Progenitor cell of endocrine pancreas (in vitro differentiated cells): ENCODE measurements at regions not wholly inside any gene's neighbourhood (a gene's known extent, or its start where the extent isn't known, plus 50 kb on each side); places are given as distances from the start of the nearest gene placed in this dataset.

ENCODE experiments used
- DNase-seq: peaks from one replicate; pipeline ENCODE4 v3.0.0; 2021; ENCODE audit warnings: low spot score; ENCODE audit not compliant: unreplicated experiment
- H3K27ac Mint-ChIP-seq: 2 replicates; pipeline ENCODE4 v1.8.0; 2021; ENCODE audit warnings: mild to moderate bottlenecking, moderate library complexity, mixed read lengths
- H3K27me3 Mint-ChIP-seq: 2 replicates; pipeline ENCODE4 v1.8.0; 2021; ENCODE audit warnings: mixed read lengths
- H3K36me3 Mint-ChIP-seq: 2 replicates; pipeline ENCODE4 v1.8.0; 2022; ENCODE audit warnings: mixed read lengths; ENCODE audit not compliant: insufficient read depth
- H3K4me1 Mint-ChIP-seq: 2 replicates; pipeline ENCODE4 v1.8.0; 2021; ENCODE audit warnings: low read depth, mixed read lengths
- H3K4me3 Mint-ChIP-seq: 2 replicates; pipeline ENCODE4 v1.8.0; 2021; ENCODE audit warnings: low read depth, mild to moderate bottlenecking, moderate library complexity, mixed read lengths
- H3K9me3 Mint-ChIP-seq: 2 replicates; pipeline ENCODE4 v1.8.0; 2021; ENCODE audit warnings: low read depth, mixed read lengths
- TF ChIP-seq, protein P1 (sequence below): fragments of 200-600 bp; sonication (generic); IDR thresholded peaks from one replicate; pipeline ENCODE4 v1.5.0; 2021; ENCODE audit warnings: antibody characterized with exemption, mild to moderate bottlenecking; ENCODE audit not compliant: unreplicated experiment

- Mint-ChIP-seq H3K9me3 (no peaks in the 10 kb centered on the region), H3K4me1 (no peaks in the 10 kb centered on the region), H3K36me3 (no peaks in the 10 kb centered on the region), H3K4me3 (no peak overlapping the region), H3K27me3 (no peaks in the 10 kb centered on the region), H3K27ac (no peak overlapping the region)
- TF ChIP-seq, protein P1, sequence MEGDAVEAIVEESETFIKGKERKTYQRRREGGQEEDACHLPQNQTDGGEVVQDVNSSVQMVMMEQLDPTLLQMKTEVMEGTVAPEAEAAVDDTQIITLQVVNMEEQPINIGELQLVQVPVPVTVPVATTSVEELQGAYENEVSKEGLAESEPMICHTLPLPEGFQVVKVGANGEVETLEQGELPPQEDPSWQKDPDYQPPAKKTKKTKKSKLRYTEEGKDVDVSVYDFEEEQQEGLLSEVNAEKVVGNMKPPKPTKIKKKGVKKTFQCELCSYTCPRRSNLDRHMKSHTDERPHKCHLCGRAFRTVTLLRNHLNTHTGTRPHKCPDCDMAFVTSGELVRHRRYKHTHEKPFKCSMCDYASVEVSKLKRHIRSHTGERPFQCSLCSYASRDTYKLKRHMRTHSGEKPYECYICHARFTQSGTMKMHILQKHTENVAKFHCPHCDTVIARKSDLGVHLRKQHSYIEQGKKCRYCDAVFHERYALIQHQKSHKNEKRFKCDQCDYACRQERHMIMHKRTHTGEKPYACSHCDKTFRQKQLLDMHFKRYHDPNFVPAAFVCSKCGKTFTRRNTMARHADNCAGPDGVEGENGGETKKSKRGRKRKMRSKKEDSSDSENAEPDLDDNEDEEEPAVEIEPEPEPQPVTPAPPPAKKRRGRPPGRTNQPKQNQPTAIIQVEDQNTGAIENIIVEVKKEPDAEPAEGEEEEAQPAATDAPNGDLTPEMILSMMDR: no peak
- DNase-seq: no peak
Observed at GRCh38 chr7:49407205-49407604, 366.2 kb upstream of the VWC2 start.

DNA sequence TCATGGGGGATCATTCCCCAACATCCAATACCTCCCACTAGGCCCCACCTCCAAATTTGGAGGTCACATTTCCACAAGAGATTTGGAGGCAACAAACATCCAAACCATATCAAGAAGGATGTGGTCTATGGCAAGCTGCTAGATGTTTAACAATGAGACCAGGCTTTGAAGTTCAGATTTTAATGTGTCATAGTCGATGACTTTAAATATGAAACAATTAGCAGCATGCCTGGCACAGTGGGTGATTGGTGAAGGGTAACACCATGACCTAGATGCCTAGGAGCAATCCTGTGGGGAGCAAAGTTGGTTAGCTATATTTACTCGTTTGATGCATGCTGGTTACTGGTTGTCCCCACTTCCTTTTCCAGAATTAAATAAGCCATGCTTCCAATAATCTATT lies 356.4 kb upstream of the VWC2 start:
- Mint-ChIP-seq H3K4me3 (no peak overlapping the region), H3K27me3 (no peaks in the 10 kb centered on the region), H3K9me3 (no peaks in the 10 kb centered on the region), H3K4me1 (no peaks in the 10 kb centered on the region), H3K27ac (no peak overlapping the region), H3K36me3 (no peaks in the 10 kb centered on the region)
- TF ChIP-seq, protein P1: no peak
- no peak for DNase-seq

GRCh38 chr7:49418963-49419362 lies 354.5 kb upstream of the VWC2 start:
- no peak overlapping the region for H3K27ac Mint-ChIP-seq
- no peak overlapping the region for H3K4me3 Mint-ChIP-seq
- no peaks in the 10 kb centered on the region for H3K36me3 Mint-ChIP-seq
- no peaks in the 10 kb centered on the region for H3K9me3 Mint-ChIP-seq
- no peaks in the 10 kb centered on the region for H3K4me1 Mint-ChIP-seq
- no peaks in the 10 kb centered on the region for H3K27me3 Mint-ChIP-seq
- DNase-seq: no peak
- TF ChIP-seq, protein P1: no peak

DNA sequence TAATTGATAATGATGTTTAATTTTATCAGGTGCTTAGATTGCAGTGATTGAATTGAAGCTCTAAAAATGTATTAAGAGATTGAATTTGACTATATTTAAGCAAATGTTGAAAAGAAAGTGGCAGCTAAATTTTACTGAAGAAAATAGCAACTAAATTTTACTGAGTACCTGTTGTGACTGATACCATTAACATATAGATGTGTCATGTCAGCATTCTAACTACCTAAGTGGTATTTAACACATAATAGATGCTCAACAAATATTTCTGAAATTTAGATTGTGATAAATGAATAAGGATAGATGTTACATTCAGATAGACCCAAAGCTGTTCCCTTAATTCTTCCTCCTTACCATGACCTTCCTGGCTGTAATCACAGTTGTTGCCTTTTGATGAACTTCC lies 350.9 kb upstream of the VWC2 start:
- Mint-ChIP-seq H3K4me1 (no peaks in the 10 kb centered on the region), H3K27me3 (no peaks in the 10 kb centered on the region), H3K4me3 (no peak overlapping the region), H3K9me3 (no peaks in the 10 kb centered on the region), H3K27ac (no peak overlapping the region), H3K36me3 (no peaks in the 10 kb centered on the region)
- no peak for DNase-seq
- TF ChIP-seq, protein P1: no peak

DNA sequence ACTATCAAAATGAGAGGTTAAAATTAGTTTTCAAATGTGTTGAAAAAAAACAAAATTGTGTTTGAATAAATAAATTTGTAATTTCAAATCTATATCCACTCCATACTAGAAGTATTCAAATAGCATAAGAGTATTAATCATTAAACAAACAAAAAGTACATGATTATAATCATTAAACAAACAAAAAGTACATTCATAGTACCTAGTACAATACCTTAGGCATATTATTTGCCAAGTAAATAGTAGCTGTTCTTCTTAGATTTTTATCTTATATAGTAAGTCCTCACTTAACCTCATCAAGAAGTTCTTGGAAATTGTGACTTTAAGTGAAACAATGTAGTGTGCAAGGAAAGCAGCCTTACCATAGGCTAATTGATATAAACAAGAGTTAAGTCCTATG lies 349.3 kb upstream of the VWC2 start:
- Mint-ChIP-seq H3K27ac (no peak overlapping the region), H3K27me3 (no peaks in the 10 kb centered on the region), H3K4me1 (no peaks in the 10 kb centered on the region), H3K9me3 (no peaks in the 10 kb centered on the region), H3K4me3 (no peak overlapping the region), H3K36me3 (no peaks in the 10 kb centered on the region)
- TF ChIP-seq, protein P1: no peak
- DNase-seq: no peak
